Uterus (tissue), 3 donors: ENCODE measurements at regions not wholly inside any gene's neighbourhood (a gene's known extent, or its start where the extent isn't known, plus 50 kb on each side); places are given as distances from the start of the nearest gene placed in this dataset.

ENCODE experiments used
- DNase-seq, 2 donors: peaks; one replicate each; pipeline ENCODE4 v3.0.0-alpha.2; 2019 to 2020
- H3K27ac ChIP-seq, 2 donors: fragments of 200-600 bp; sonication (generic); 1 replicate in 1 of 2; 2 replicates in 1 of 2; pipeline ENCODE4 v1.5.1; 2016 to 2018
- H3K27me3 ChIP-seq, 2 donors: fragments of 200-600 bp; sonication (generic); one replicate each; pipeline ENCODE4 v1.5.1; 2018 to 2019; ENCODE audit warnings: control low read depth in 1 of 2
- H3K36me3 ChIP-seq, 2 donors: fragments of 200-600 bp; sonication (generic); one replicate each; pipeline ENCODE4 v1.5.1; 2019; ENCODE audit warnings: control low read depth in 1 of 2
- H3K4me1 ChIP-seq, 2 donors: fragments of 200-600 bp; sonication (generic); one replicate each; pipeline ENCODE4 v1.5.1; 2018 to 2019; ENCODE audit warnings: control low read depth in 1 of 2
- H3K4me3 ChIP-seq, 2 donors: fragments of 200-600 bp; sonication (generic); 1 replicate in 1 of 2; 2 replicates in 1 of 2; pipeline ENCODE4 v1.5.1; 2018 to 2019; ENCODE audit warnings: mild to moderate bottlenecking in 1 of 2
- H3K9me3 ChIP-seq, 2 donors: fragments of 200-600 bp; sonication (generic); one replicate each; pipeline ENCODE4 v1.5.1; 2019; ENCODE audit warnings: control low read depth in 1 of 2
- CTCF ChIP-seq, 4 experiments: fragments of 200-600 bp in 2 of 4; fragments of 450-650 bp in 2 of 4; sonication (generic) in 2 of 4; IDR thresholded peaks; one replicate each; pipeline ENCODE4 v1.5.1; 2016 to 2019; ENCODE audit warnings: antibody characterized with exemption in 4 of 4, mild to moderate bottlenecking in 2 of 4, moderate library complexity in 1 of 4
- POLR2A ChIP-seq, 2 donors: fragments of 450-650 bp; IDR thresholded peaks; one replicate each; pipeline ENCODE4 v1.6.1; 2016; ENCODE audit warnings: antibody characterized with exemption in 2 of 2, mild to moderate bottlenecking in 1 of 2, moderate library complexity in 1 of 2
- intact Hi-C: fragments of 100-400 bp; cut with DNase I; formaldehyde crosslinking; loops from one replicate; pipeline ENCODE4 v1.15.1; 2023; ENCODE audit warnings: low total_unique reads
- donor health status: DM: yes; HTN: yes; CAD: no.

GRCh38 chr13:91220872-91221271 lies 126.6 kb upstream of the MIR17HG start:
- Histone ChIP-seq H3K4me3 (no peak overlapping the region), H3K27me3 (no peaks in the 10 kb centered on the region), H3K4me1 (no peaks in the 10 kb centered on the region), H3K9me3 (no peaks in the 10 kb centered on the region), H3K27ac (no peak overlapping the region), H3K36me3 (no peaks in the 10 kb centered on the region)
- TF ChIP-seq POLR2A (IDR thresholded peaks at IDR 0.05) (no peak), CTCF (IDR thresholded peaks at IDR 0.05) (no peak)
- intact Hi-C loops: no loop called here
- no peak for DNase-seq

GRCh38 chr13:91228108-91228507 lies 119.4 kb upstream of the MIR17HG start:
- DNase-seq: no peak
- H3K27ac ChIP-seq: no peak overlapping the region
- intact Hi-C loops: no loop called here
- no peak overlapping the region for H3K4me3 ChIP-seq
- H3K9me3 ChIP-seq: no peaks in the 10 kb centered on the region
- no peak for TF ChIP-seq POLR2A (IDR thresholded peaks at IDR 0.05)
- TF ChIP-seq CTCF (IDR thresholded peaks at IDR 0.05): no peak
- no peaks in the 10 kb centered on the region for H3K27me3 ChIP-seq
- H3K4me1 ChIP-seq: no peaks in the 10 kb centered on the region
- H3K36me3 ChIP-seq: no peaks in the 10 kb centered on the region

- H3K27ac ChIP-seq: no peak overlapping the region
- TF ChIP-seq POLR2A (IDR thresholded peaks at IDR 0.05) (no peak), CTCF (IDR thresholded peaks at IDR 0.05) (no peak)
- H3K36me3 ChIP-seq: no peaks in the 10 kb centered on the region
- no peaks in the 10 kb centered on the region for H3K4me1 ChIP-seq
- no peak for DNase-seq
- H3K27me3 ChIP-seq: no peaks in the 10 kb centered on the region
- H3K4me3 ChIP-seq: no peak overlapping the region
- no peaks in the 10 kb centered on the region for H3K9me3 ChIP-seq
- intact Hi-C loops: no loop called here
Measured at GRCh38 chr13:91228940-91229339, 118.5 kb upstream of the MIR17HG start.

- H3K9me3 ChIP-seq: no peaks in the 10 kb centered on the region
- H3K36me3 ChIP-seq: no peaks in the 10 kb centered on the region
- no peaks in the 10 kb centered on the region for H3K27me3 ChIP-seq
- no peak overlapping the region for H3K27ac ChIP-seq
- DNase-seq: no peak
- intact Hi-C loops: no loop called here
- no peak for TF ChIP-seq POLR2A (IDR thresholded peaks at IDR 0.05)
- no peak for TF ChIP-seq CTCF (IDR thresholded peaks at IDR 0.05)
- no peak overlapping the region for H3K4me3 ChIP-seq
- H3K4me1 ChIP-seq: no peaks in the 10 kb centered on the region
Measured at GRCh38 chr13:91232716-91233115, 114.8 kb upstream of the MIR17HG start.

- H3K27me3 ChIP-seq: no peaks in the 10 kb centered on the region
- no peaks in the 10 kb centered on the region for H3K9me3 ChIP-seq
- TF ChIP-seq POLR2A (IDR thresholded peaks at IDR 0.05): no peak
- no peak for TF ChIP-seq CTCF (IDR thresholded peaks at IDR 0.05)
- H3K4me3 ChIP-seq: no peak overlapping the region
- H3K27ac ChIP-seq: no peak overlapping the region
- no peaks in the 10 kb centered on the region for H3K36me3 ChIP-seq
- no peaks in the 10 kb centered on the region for H3K4me1 ChIP-seq
- DNase-seq: no peak
- intact Hi-C loops: no loop called here
Measured at GRCh38 chr13:91233291-91233690, 114.2 kb upstream of the MIR17HG start.
